ENCODE measurements at regions not wholly inside any gene's neighbourhood (a gene's known extent, or its start where the extent isn't known, plus 50 kb on each side); places are given as distances from the start of the nearest gene placed in this dataset.
A peak's percentile ranks its signal among the peaks of the same experiment; 100 is the strongest.
"Not testable (repeated sequence)": the region's sequence is repeated elsewhere in the genome, so short reads cannot be mapped to it uniquely, and the experiment has no call there.

DNA sequence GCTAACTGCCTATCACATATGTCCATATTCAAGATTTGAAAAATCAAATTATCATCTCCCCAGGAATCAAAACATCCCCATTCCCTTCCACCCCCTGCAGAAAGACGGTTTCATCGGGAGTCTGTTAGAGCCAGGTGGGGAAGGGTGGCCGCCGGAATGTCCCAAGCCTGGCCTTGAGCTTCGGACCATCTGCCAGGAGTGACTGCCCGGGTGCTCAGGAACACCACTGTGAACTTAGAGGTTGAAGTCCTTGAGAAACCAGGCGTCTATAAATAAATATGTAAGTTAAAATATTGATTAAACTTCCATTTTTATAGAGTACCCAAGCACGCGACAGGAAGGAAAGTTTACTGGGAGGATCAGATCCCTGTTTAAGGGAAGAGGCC, 250.8 kb downstream of the DLL1 start:
- DNase-seq, result no peak

GRCh38 chr6:170039156-170040114, 251.4 kb downstream of the DLL1 start:
- no peak for DNase-seq

DNA sequence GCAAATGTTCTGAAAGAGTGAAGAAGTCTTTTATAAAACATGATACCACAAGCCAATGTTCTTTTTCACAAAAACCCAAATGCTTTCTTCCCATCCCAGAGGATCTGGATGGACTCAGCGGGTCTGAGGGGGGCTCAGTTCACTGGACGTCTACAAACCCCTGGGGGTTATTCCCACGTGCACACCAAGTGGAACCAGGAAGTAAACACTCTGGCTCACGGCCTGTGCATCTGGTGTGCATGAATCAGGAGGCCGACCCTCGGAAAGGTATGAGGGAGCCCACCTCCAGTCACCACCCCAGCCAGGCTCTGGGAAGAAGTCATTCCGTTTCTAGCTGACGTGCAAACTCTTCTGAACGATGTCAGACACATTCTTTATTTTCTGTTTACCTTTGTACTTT, 252.2 kb downstream of the DLL1 start:
- DNase-seq, result no peak

GRCh38 chr6:170038251-170038650, 252.6 kb downstream of the DLL1 start:
- no peak for DNase-seq

- no peak for DNase-seq
Measured at GRCh38 chr6:170037541-170038250, 253.2 kb downstream of the DLL1 start.

DNA sequence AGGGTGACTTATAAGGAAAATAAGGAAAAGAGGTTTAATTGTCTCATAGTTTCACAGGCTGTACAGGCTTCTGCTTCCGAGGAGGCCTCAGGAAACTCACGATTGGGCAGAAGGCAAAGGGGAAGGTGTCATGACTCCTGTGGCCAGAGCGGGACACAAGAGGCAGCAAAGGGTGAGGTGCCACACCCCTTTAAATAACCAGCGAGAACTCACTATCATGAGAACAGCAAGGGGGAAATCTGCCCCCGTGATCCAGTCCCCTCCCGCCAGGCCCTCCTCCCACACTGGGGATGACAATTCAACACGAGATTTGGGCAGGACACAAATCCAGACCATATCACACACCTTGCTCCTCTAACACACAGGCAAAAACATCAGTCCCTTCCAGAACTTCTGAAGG, 254.0 kb downstream of the DLL1 start:
- peak in 1 of 2 donors; percentile 52 for DNase-seq

GRCh38 chr6:170036367-170036766, 254.5 kb downstream of the DLL1 start:
- DNase-seq, result not testable (repeated sequence)

GRCh38 chr6:170035901-170036304, 255.0 kb downstream of the DLL1 start:
- DNase-seq, result no peak

DNA sequence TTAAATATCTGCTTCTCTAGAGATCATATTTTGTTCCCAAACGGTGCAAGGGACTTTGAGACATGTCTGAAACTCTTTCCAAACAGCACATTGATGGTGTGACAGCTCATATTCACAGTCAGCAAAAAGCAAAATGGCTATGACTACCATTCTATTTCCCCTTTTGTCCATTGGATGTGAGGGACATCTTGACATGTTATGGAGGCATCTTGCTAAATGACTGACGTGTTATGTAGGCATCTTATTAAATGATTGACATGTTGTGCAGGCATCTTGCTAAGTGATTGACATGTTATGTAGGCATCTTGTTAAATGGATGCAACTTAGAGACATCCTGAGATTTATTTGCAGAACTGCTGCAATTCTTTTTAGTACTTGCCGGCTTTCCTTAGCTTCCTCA, 255.8 kb downstream of the DLL1 start:
- no peak for DNase-seq

DNA sequence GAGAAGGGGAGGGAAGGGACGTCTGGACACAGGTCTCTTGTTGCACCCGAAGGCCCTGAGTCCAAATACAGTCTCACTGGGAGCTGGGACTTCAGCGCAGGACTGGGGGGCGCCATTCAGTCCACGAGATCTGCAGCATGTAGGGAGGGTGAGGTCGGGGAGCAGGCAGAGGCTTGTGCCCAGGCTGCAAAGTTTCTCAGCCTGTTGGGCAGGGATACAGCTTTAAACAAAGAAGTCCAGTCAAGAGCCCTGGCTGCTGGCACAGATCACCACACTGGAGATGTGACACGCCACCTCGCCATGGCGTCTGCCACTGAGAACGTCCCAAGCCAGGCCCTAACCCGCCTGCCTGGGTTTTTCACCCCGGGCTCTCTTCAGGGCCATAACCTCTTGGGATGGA, 256.6 kb downstream of the DLL1 start:
- no peak for DNase-seq

DNA sequence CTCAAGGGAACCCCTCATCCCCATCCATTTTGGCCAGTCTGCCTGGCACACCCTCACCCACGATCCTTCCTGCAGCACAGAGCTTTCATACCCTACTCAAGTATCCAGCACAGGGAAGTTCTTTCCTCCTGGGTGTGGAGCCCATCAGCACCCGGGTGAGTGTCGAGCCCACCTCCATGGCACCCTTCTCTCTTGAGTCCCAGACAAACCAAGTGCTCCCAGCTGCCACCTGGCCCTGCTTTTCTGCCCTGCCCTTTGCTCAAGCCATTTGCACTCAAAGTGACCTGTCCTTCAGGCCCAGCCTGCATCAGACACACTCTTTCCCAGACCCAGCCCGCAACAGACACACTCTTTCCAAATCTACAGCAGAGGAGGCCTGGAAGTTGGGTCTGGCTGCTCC, 257.2 kb downstream of the DLL1 start:
- DNase-seq, result no peak

DNA sequence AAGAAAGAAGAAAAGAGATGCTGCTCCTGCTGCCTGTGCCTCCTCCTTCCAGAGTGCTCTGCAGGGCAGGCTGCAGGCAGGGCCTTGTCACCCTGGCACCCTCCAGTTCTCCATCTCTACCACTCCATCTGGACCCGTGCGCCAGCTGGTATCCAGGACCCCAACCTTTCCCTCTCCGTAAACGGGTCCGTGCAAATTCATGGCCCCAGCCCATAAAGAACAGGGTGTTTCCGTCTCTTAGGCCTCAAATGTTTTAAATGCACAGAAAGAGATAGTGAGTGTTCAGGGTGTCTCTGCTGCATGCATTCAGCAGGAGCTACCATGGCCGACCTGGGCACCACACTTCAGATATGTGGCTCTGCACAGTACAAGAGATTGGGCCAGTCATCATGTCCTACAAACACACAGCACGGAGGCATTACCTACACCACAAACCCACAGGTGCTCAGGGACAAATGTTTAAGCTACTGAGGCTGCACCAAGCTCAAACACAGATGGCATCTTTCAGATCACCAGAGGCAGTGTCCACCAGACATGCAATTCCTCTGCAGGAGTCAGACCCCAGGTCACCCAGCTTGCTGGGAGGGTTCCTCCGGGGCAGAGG, 258.1 kb downstream of the DLL1 start:
- no peak for DNase-seq

- no peak for DNase-seq
Measured at GRCh38 chr6:170032197-170032596, 258.7 kb downstream of the DLL1 start.

- no peak for DNase-seq
Measured at GRCh38 chr6:170031684-170032121, 259.2 kb downstream of the DLL1 start.

GRCh38 chr6:170030821-170031471, 259.9 kb downstream of the DLL1 start:
- no peak for DNase-seq

GRCh38 chr6:170030284-170030815, 260.5 kb downstream of the DLL1 start:
- no peak for DNase-seq

DNA sequence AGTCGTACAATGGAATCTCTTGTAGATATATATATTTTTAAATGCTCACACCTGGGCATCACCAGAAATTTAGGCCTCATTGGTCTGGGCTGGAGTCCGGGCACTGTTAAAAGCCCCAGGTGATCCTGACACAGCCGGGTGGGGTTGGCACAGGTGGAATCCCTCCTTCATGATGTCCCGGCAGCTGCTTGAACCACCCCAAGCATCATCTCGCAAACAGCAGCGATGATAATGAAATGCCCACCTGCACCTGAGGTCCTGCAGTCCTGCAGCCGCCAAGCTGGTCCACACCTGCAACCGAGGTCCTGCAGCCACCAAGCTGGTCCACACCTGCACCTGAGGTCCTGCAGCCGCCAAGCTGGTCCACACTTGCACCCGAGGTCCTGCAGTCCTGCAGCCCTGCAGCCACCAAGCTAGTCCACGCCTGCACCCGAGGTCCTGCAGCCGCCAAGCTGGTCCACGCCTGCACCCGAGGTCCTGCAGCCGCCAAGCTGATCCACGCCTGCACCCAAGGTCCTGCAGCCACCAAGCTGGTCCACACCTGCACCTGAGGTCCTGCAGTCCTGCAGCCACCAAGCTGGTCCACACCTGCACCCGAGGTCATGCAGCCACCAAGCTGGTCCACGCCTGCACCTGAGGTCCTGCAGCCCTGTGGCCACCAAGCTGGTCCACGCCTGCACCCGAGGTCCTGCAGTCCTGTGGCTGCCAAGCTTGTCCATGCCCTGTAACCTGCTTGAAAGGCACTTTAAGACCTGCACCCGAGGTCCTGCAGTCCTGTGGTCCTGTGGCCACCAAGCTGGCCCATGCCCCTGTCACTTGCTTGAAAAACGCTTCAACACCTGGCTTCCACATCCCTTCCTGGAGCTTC, 261.2 kb downstream of the DLL1 start:
- no peak for DNase-seq

GRCh38 chr6:170028629-170029345, 262.1 kb downstream of the DLL1 start:
- no peak for DNase-seq

GRCh38 chr6:170027647-170028043, 263.2 kb downstream of the DLL1 start:
- no peak for DNase-seq

DNA sequence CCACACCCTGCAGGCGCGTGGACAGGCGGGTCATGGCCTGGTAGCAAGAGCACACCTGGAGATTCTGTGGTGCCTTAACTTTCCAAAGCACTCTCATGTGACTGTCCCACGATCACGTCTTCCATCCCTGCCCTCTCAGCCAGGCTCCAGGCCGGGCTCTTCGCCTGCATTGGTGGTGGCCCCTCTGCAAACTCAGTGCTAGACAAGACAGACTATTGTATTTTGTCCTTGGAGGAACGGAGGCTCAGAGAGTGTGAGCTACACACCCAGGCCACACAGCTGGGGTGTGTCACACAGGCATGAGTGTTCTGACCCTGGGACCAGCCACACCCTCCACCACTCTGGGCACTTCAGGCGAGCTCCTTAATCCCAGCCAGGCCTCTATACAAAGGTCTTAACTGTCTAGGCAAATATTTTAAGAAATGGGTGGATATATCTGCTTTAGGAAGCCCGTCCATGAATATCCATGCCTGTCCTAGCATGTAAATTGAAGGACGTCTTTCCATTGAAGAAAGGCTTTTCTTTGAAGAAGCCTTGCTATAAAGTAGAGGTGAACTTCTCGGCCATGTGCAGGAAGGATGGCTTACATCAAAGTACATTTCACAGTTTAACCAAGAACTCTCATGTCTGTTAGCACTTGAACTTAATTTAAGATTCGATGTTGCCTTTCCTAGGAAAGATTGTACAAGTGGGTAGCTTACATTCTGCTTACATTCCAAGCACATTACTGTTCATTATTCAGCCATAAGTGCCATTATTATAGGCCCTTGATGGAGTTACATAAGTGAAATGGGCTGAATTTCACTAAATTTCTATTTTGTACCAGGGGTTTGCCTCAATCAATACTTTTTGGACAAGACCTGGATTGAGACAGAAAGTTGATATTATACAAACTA, 263.9 kb downstream of the DLL1 start:
- DNase-seq, result no peak

Measured in inflammatory macrophage treated with lipopolysaccharide for 1 hour (primary cell).